ENCODE measurements at regions not wholly inside any gene's neighbourhood (a gene's known extent, or its start where the extent isn't known, plus 50 kb on each side); places are given as distances from the start of the nearest gene placed in this dataset.

- Histone ChIP-seq H3K9ac (ENCODE audit: insufficient read depth, low read length, poor library complexity, severe bottlenecking) (no peak overlapping the region), H3K4me3 (replicated peaks in 1 of 3; ENCODE audit: low read depth in 2 of 3, low read length in 3 of 3) (no peak overlapping the region), H3K79me2 (ENCODE audit: insufficient read depth, low read length) (no peaks in the 10 kb centered on the region), H3K4me2 (replicated peaks; ENCODE audit: extremely low read depth, low read length, poor library complexity, severe bottlenecking) (no peak overlapping the region), H2AFZ (ENCODE audit: insufficient read depth, low read depth, low read length, poor library complexity, severe bottlenecking) (no peak overlapping the region), H3K9me3 (replicated peaks in 1 of 2; ENCODE audit: control insufficient read depth in 1 of 2, insufficient read depth in 1 of 2, low read length in 2 of 2) (no peaks in the 10 kb centered on the region), H3K27me3 (ENCODE audit: control insufficient read depth in 2 of 2, insufficient read depth in 2 of 2, low read length in 2 of 2) (no peaks in the 10 kb centered on the region), H3K27ac (ENCODE audit: low read depth in 1 of 2, low read length in 2 of 2) (no peak overlapping the region), H4K20me1 (ENCODE audit: insufficient read depth, low read length) (no peaks in the 10 kb centered on the region), H3K36me3 (replicated peaks in 1 of 2; ENCODE audit: control insufficient read depth in 1 of 2, insufficient read depth in 2 of 2, low read length in 2 of 2) (no peaks in the 10 kb centered on the region), H3K4me1 (ENCODE audit: control insufficient read depth in 1 of 2, insufficient read depth in 2 of 2, low read length in 2 of 2) (no peaks in the 10 kb centered on the region)
- WGBS (ENCODE audit: insufficient coverage): 11% methylated on average over 1 of the region's 1 CpG
- no peak overlapping the region for H3K4me3 Mint-ChIP-seq
- H3K36me3 Mint-ChIP-seq: no peaks in the 10 kb centered on the region
- no peak for TF ChIP-seq CTCF (IDR thresholded peaks at IDR 0.05)
- no peaks in the 10 kb centered on the region for H3K27me3 Mint-ChIP-seq (ENCODE audit: low read depth in 3 of 3)
- DNase-seq: no peak
- H3K9me3 Mint-ChIP-seq: peaks cover 0 to 11% (median 7%) of the 10 kb centered on the region in 7 donors
- H3K4me1 Mint-ChIP-seq: no peaks in the 10 kb centered on the region
- intact Hi-C loops (cut with micrococcal nuclease): no loop called here
- H3K27ac Mint-ChIP-seq: no peak overlapping the region
Measured at GRCh38 chr4:180336494-180337090, 1906.6 kb upstream of the TENM3 start.

- no peak overlapping the region for H3K4me2 ChIP-seq (replicated peaks; ENCODE audit: extremely low read depth, low read length, poor library complexity, severe bottlenecking)
- H4K20me1 ChIP-seq (ENCODE audit: insufficient read depth, low read length): no peaks in the 10 kb centered on the region
- intact Hi-C loops (cut with micrococcal nuclease): no loop called here
- H3K27ac ChIP-seq (ENCODE audit: low read depth in 1 of 2, low read length in 2 of 2): no peak overlapping the region
- no peaks in the 10 kb centered on the region for H3K36me3 ChIP-seq (replicated peaks in 1 of 2; ENCODE audit: control insufficient read depth in 1 of 2, insufficient read depth in 2 of 2, low read length in 2 of 2)
- DNase-seq: no peak
- H3K79me2 ChIP-seq (ENCODE audit: insufficient read depth, low read length): no peaks in the 10 kb centered on the region
- WGBS (ENCODE audit: insufficient coverage): no CpG with 5 or more reads among the region's 5 CpGs
- no peak overlapping the region for H2AFZ ChIP-seq (ENCODE audit: insufficient read depth, low read depth, low read length, poor library complexity, severe bottlenecking)
- H3K4me1 ChIP-seq (ENCODE audit: control insufficient read depth in 1 of 2, insufficient read depth in 2 of 2, low read length in 2 of 2): no peaks in the 10 kb centered on the region
- Mint-ChIP-seq H3K27me3 (ENCODE audit: low read depth in 3 of 3) (no peaks in the 10 kb centered on the region), H3K4me1 (no peaks in the 10 kb centered on the region), H3K36me3 (no peaks in the 10 kb centered on the region), H3K4me3 (no peak overlapping the region), H3K27ac (no peak overlapping the region), H3K9me3 (peaks cover 0 to 9% (median 4%) of the 10 kb centered on the region in 7 donors)
- H3K27me3 ChIP-seq (ENCODE audit: control insufficient read depth in 2 of 2, insufficient read depth in 2 of 2, low read length in 2 of 2): no peaks in the 10 kb centered on the region
- no peak overlapping the region for H3K9ac ChIP-seq (ENCODE audit: insufficient read depth, low read length, poor library complexity, severe bottlenecking)
- H3K9me3 ChIP-seq (replicated peaks in 1 of 2; ENCODE audit: control insufficient read depth in 1 of 2, insufficient read depth in 1 of 2, low read length in 2 of 2): no peaks in the 10 kb centered on the region
- no peak for TF ChIP-seq CTCF (IDR thresholded peaks at IDR 0.05)
- H3K4me3 ChIP-seq (replicated peaks in 1 of 3; ENCODE audit: low read depth in 2 of 3, low read length in 3 of 3): no peak overlapping the region
Measured at GRCh38 chr4:180341926-180342325, 1901.3 kb upstream of the TENM3 start.

All from CD14-positive monocyte (primary cell).